H9 (cell line): ENCODE measurements at regions not wholly inside any gene's neighbourhood (a gene's known extent, or its start where the extent isn't known, plus 50 kb on each side); places are given as distances from the start of the nearest gene placed in this dataset.

Source experiments
- DNase-seq: peaks from one replicate; pipeline ENCODE4 v3.0.0-alpha.2; 2017
- H2AFZ ChIP-seq: one replicate; pipeline ENCODE4 v1.6.1; 2013; ENCODE audit warnings: mild to moderate bottlenecking, low read length, control low read depth, moderate library complexity
- H2AK5ac ChIP-seq: 2 replicates; pipeline ENCODE4 v1.6.1; 2013; ENCODE audit warnings: low read length, control low read depth, mixed read lengths; ENCODE audit not compliant: insufficient read length
- H2BK120ac ChIP-seq: one replicate; pipeline ENCODE4 v1.6.1; 2013; ENCODE audit warnings: low read depth, mild to moderate bottlenecking, low read length, control low read depth, inconsistent platforms; ENCODE audit not compliant: poor library complexity, severe bottlenecking
- H2BK12ac ChIP-seq: 2 replicates; pipeline ENCODE4 v1.6.1; 2013; ENCODE audit warnings: low read length, control low read depth, mixed read lengths, low read depth; ENCODE audit not compliant: insufficient read length
- H2BK15ac ChIP-seq: 2 replicates; pipeline ENCODE4 v1.6.1; 2013; ENCODE audit warnings: low read depth, low read length, control low read depth
- H2BK20ac ChIP-seq: one replicate; pipeline ENCODE4 v1.6.1; 2013; ENCODE audit warnings: low read depth, mild to moderate bottlenecking, low read length, control low read depth, inconsistent platforms; ENCODE audit not compliant: poor library complexity, severe bottlenecking
- H2BK5ac ChIP-seq: 2 replicates; pipeline ENCODE4 v1.6.1; 2013; ENCODE audit warnings: low read length, control low read depth, mixed read lengths; ENCODE audit not compliant: insufficient read length
- H3K14ac ChIP-seq: 2 replicates; pipeline ENCODE4 v1.6.1; 2013; ENCODE audit warnings: low read length, control low read depth; ENCODE audit not compliant: insufficient read depth
- H3K18ac ChIP-seq: 2 replicates; pipeline ENCODE4 v1.6.1; 2013; ENCODE audit warnings: low read depth, mild to moderate bottlenecking, mixed read lengths, low read length, control low read depth; ENCODE audit not compliant: insufficient read length
- H3K23ac ChIP-seq: 2 replicates; pipeline ENCODE4 v1.6.1; 2013; ENCODE audit warnings: low read length, control low read depth, mixed read lengths, low read depth; ENCODE audit not compliant: insufficient read length
- H3K23me2 ChIP-seq: 2 replicates; pipeline ENCODE4 v1.6.1; 2013; ENCODE audit warnings: low read depth, mild to moderate bottlenecking, mixed read lengths, low read length, control low read depth; ENCODE audit not compliant: insufficient read length, poor library complexity, severe bottlenecking
- H3K27ac ChIP-seq: 2 replicates; pipeline ENCODE4 v1.5.1; 2013; ENCODE audit warnings: low read length, control low read depth, mixed read lengths, low read depth; ENCODE audit not compliant: insufficient read length
- H3K27me3 ChIP-seq: 2 replicates; pipeline ENCODE4 v1.6.1; 2013; ENCODE audit warnings: low read length, control low read depth, inconsistent platforms; ENCODE audit not compliant: insufficient read depth
- H3K4ac ChIP-seq: 2 replicates; pipeline ENCODE4 v1.6.1; 2013; ENCODE audit warnings: low read depth, mild to moderate bottlenecking, control low read depth, inconsistent platforms, low read length, moderate library complexity
- H3K4me1 ChIP-seq: 2 replicates; pipeline ENCODE4 v1.6.1; 2013; ENCODE audit warnings: low read length, control low read depth, inconsistent platforms; ENCODE audit not compliant: insufficient read depth
- H3K4me2 ChIP-seq: 2 replicates; pipeline ENCODE4 v1.6.1; 2013; ENCODE audit warnings: low read length, control low read depth, mixed read lengths; ENCODE audit not compliant: insufficient read length, insufficient read depth
- H3K56ac ChIP-seq: 2 replicates; pipeline ENCODE4 v1.6.1; 2013; ENCODE audit warnings: low read depth, mild to moderate bottlenecking, mixed read lengths, low read length, control low read depth; ENCODE audit not compliant: insufficient read length
- H3K79me1 ChIP-seq: 2 replicates; pipeline ENCODE4 v1.6.1; 2013; ENCODE audit warnings: low read depth, mild to moderate bottlenecking, moderate library complexity, low read length, control low read depth, inconsistent platforms; ENCODE audit not compliant: insufficient read depth, poor library complexity, severe bottlenecking
- H3K79me2 ChIP-seq: 2 replicates; pipeline ENCODE4 v1.6.1; 2013; ENCODE audit warnings: low read length, control low read depth, inconsistent platforms; ENCODE audit not compliant: insufficient read depth
- H3K9ac ChIP-seq: 2 replicates; pipeline ENCODE4 v1.6.1; 2013; ENCODE audit warnings: low read length, control low read depth, mixed read lengths; ENCODE audit not compliant: insufficient read length; ENCODE audit errors: extremely low read depth
- H3K9me3 ChIP-seq: one replicate; pipeline ENCODE4 v1.6.1; 2013; ENCODE audit warnings: low read depth, low read length, inconsistent platforms; ENCODE audit not compliant: control insufficient read depth
- H3T11ph ChIP-seq: one replicate; pipeline ENCODE4 v1.6.1; 2013; ENCODE audit warnings: mild to moderate bottlenecking, low read length, control low read depth, inconsistent platforms
- H4K20me1 ChIP-seq: one replicate; pipeline ENCODE4 v1.6.1; 2013; ENCODE audit not compliant: control insufficient read depth, insufficient read length, insufficient read depth
- H4K5ac ChIP-seq: 2 replicates; pipeline ENCODE4 v1.6.1; 2013; ENCODE audit warnings: low read depth, mild to moderate bottlenecking, mixed read lengths, low read length, control low read depth; ENCODE audit not compliant: insufficient read length
- H4K8ac ChIP-seq: replicated peaks from 2 replicates; pipeline ENCODE4 v1.6.1; 2013; ENCODE audit warnings: low read length, control low read depth, mixed read lengths, low read depth; ENCODE audit not compliant: insufficient read length
- H4K91ac ChIP-seq: 2 replicates; pipeline ENCODE4 v1.6.1; 2013; ENCODE audit warnings: low read depth, mild to moderate bottlenecking, moderate library complexity, mixed read lengths, low read length, control low read depth; ENCODE audit not compliant: insufficient read length
- H3K27ac Mint-ChIP-seq, 3 experiments: 2 replicates in 2 of 3; 3 replicates in 1 of 3; pipeline ENCODE4 v1.8.0; 2020 to 2021; ENCODE audit warnings: mixed read lengths in 3 of 3, mild to moderate bottlenecking in 1 of 3, moderate library complexity in 1 of 3
- H3K27me3 Mint-ChIP-seq: 2 replicates; pipeline ENCODE4 v1.8.0; 2021; ENCODE audit warnings: low read depth, mild to moderate bottlenecking, moderate library complexity, mixed read lengths
- H3K36me3 Mint-ChIP-seq, 3 experiments: 2 replicates in 2 of 3; 3 replicates in 1 of 3; pipeline ENCODE4 v1.8.0; 2020 to 2021; ENCODE audit warnings: low read depth in 3 of 3, mixed read lengths in 3 of 3; ENCODE audit not compliant: insufficient read depth in 1 of 3
- H3K4me1 Mint-ChIP-seq, 2 experiments: 2 replicates each; pipeline ENCODE4 v1.8.0; 2020; ENCODE audit warnings: mixed read lengths in 2 of 2
- H3K4me3 Mint-ChIP-seq, 2 experiments: 2 replicates in 1 of 2; 3 replicates in 1 of 2; pipeline ENCODE4 v1.8.0; 2020 to 2021; ENCODE audit warnings: mild to moderate bottlenecking in 2 of 2, mixed read lengths in 2 of 2, moderate library complexity in 1 of 2
- H3K9me3 Mint-ChIP-seq, 2 experiments: 2 replicates in 1 of 2; 3 replicates in 1 of 2; pipeline ENCODE4 v1.8.0; 2020; ENCODE audit warnings: mild to moderate bottlenecking in 2 of 2, mixed read lengths in 2 of 2, moderate library complexity in 1 of 2
- CTCF ChIP-seq: fragments of 200-600 bp; sonication (generic); conservative IDR thresholded peaks from 3 replicates; pipeline ENCODE4 v1.8.0; 2021; ENCODE audit warnings: antibody characterized with exemption, mild to moderate bottlenecking
- WGBS: extraction: QIAGEN DNeasy Blood & Tissue Kit; methylation state at CpG from one replicate; pipeline ENCODE4 v1.1.7; 2013; ENCODE audit warnings: missing lambda C conversion rate, low lambda C conversion rate, mixed read lengths; ENCODE audit not compliant: insufficient read length; ENCODE audit errors: extremely low coverage; 5-methylcytosine and 5-hydroxymethylcytosine counted together

- no peaks in the 10 kb centered on the region for H4K20me1 ChIP-seq
- no peak overlapping the region for H3K18ac ChIP-seq
- Mint-ChIP-seq H3K9me3 (peaks cover 22 to 24% of the 10 kb centered on the region in 2 experiments), H3K27ac (no peak overlapping the region), H3K4me1 (peaks cover 11 to 12% of the 10 kb centered on the region in 2 experiments), H3K27me3 (no peaks in the 10 kb centered on the region), H3K4me3 (no peak overlapping the region), H3K36me3 (peaks cover 13 to 31% (median 19%) of the 10 kb centered on the region in 3 experiments)
- H2BK12ac ChIP-seq = no peak overlapping the region
- H2AFZ ChIP-seq = no peak overlapping the region
- H3K4me1 ChIP-seq = no peaks in the 10 kb centered on the region
- H3K79me1 ChIP-seq = no peaks in the 10 kb centered on the region
- H4K8ac ChIP-seq = no peak overlapping the region
- TF ChIP-seq CTCF = no peak
- no peak overlapping the region for H4K5ac ChIP-seq
- H3K4me2 ChIP-seq = no peak overlapping the region
- no peak overlapping the region for H2AK5ac ChIP-seq
- H3K56ac ChIP-seq = no peak overlapping the region
- no CpG with 5 or more reads among the region's 1 CpG for WGBS
- no peak overlapping the region for H3K14ac ChIP-seq
- H3K23ac ChIP-seq = no peak overlapping the region
- no peak overlapping the region for H3K4ac ChIP-seq
- no peaks in the 10 kb centered on the region for H3K79me2 ChIP-seq
- H4K91ac ChIP-seq = no peak overlapping the region
- no peaks in the 10 kb centered on the region for H3K23me2 ChIP-seq
- no peak overlapping the region for H3K27ac ChIP-seq
- no peak for DNase-seq
- no peaks in the 10 kb centered on the region for H3K9me3 ChIP-seq
- H2BK15ac ChIP-seq = no peak overlapping the region
- no peak overlapping the region for H3K9ac ChIP-seq
- no peak overlapping the region for H3T11ph ChIP-seq
- no peaks in the 10 kb centered on the region for H3K27me3 ChIP-seq
- H2BK20ac ChIP-seq = no peak overlapping the region
- no peak overlapping the region for H2BK120ac ChIP-seq
- H2BK5ac ChIP-seq = no peak overlapping the region
Measured at GRCh38 chr9:10873999-10874398, 261.2 kb upstream of the PTPRD start.
